CD14-positive monocyte (primary cell): ENCODE measurements at regions not wholly inside any gene's neighbourhood (a gene's known extent, or its start where the extent isn't known, plus 50 kb on each side); places are given as distances from the start of the nearest gene placed in this dataset.

Experiments used
- DNase-seq, 3 donors: peaks; one replicate each; pipeline ENCODE4 v3.0.0-alpha.2; 2011 to 2022
- H2AFZ ChIP-seq: 2 replicates; pipeline ENCODE4 v1.6.0; 2012; ENCODE audit warnings: mild to moderate bottlenecking, low read depth, low read length, inconsistent platforms; ENCODE audit not compliant: insufficient read depth, poor library complexity, severe bottlenecking
- H3K27ac ChIP-seq, 2 donors: 1 replicate in 1 of 2; 2 replicates in 1 of 2; pipeline ENCODE4 v1.5.1; 2012 to 2013; ENCODE audit warnings: low read length in 2 of 2, control low read depth in 1 of 2, inconsistent platforms in 1 of 2, low read depth in 1 of 2, mild to moderate bottlenecking in 1 of 2
- H3K27me3 ChIP-seq, 2 donors: one replicate each; pipeline versions ENCODE4 v1.6.0 to v1.6.1; 2011 to 2013; ENCODE audit warnings: low read length in 2 of 2; ENCODE audit not compliant: control insufficient read depth in 2 of 2, insufficient read depth in 2 of 2
- H3K36me3 ChIP-seq, 2 donors: replicated peaks in 1 of 2; 1 replicate in 1 of 2; 2 replicates in 1 of 2; pipeline versions ENCODE4 v1.5.1 to v1.6.1; 2012 to 2013; ENCODE audit warnings: low read length in 2 of 2, control low read depth in 1 of 2, inconsistent platforms in 1 of 2, mild to moderate bottlenecking in 1 of 2; ENCODE audit not compliant: insufficient read depth in 2 of 2, control insufficient read depth in 1 of 2
- H3K4me1 ChIP-seq, 2 donors: 1 replicate in 1 of 2; 2 replicates in 1 of 2; pipeline versions ENCODE4 v1.5.1 to v1.6.1; 2012 to 2013; ENCODE audit warnings: low read length in 2 of 2, control low read depth in 1 of 2, inconsistent platforms in 1 of 2, mild to moderate bottlenecking in 1 of 2, moderate library complexity in 1 of 2; ENCODE audit not compliant: insufficient read depth in 2 of 2, control insufficient read depth in 1 of 2
- H3K4me2 ChIP-seq: replicated peaks from 2 replicates; pipeline ENCODE3; 2012; ENCODE audit warnings: low read length, moderate library complexity, mild to moderate bottlenecking; ENCODE audit not compliant: poor library complexity, severe bottlenecking; ENCODE audit errors: extremely low read depth
- H3K4me3 ChIP-seq, 3 experiments: fragments of 200-600 bp in 1 of 3; sonication (generic) in 1 of 3; replicated peaks in 1 of 3; 1 replicate in 2 of 3; 2 replicates in 1 of 3; pipeline ENCODE4 v1.5.1; 2011 to 2013; ENCODE audit warnings: low read length in 3 of 3, mild to moderate bottlenecking in 3 of 3, control low read depth in 2 of 3, low read depth in 2 of 3, inconsistent platforms in 1 of 3, moderate library complexity in 1 of 3
- H3K79me2 ChIP-seq: 2 replicates; pipeline ENCODE4 v1.6.0; 2012; ENCODE audit warnings: mild to moderate bottlenecking, control low read depth, inconsistent platforms, low read length, moderate library complexity; ENCODE audit not compliant: insufficient read depth
- H3K9ac ChIP-seq: 2 replicates; pipeline ENCODE4 v1.6.0; 2017; ENCODE audit warnings: low read length, mild to moderate bottlenecking; ENCODE audit not compliant: insufficient read depth, poor library complexity, severe bottlenecking
- H3K9me3 ChIP-seq, 2 donors: replicated peaks in 1 of 2; 1 replicate in 1 of 2; 2 replicates in 1 of 2; pipeline versions ENCODE4 v1.5.1 to v1.6.1; 2012 to 2013; ENCODE audit warnings: low read length in 2 of 2, control low read depth in 1 of 2; ENCODE audit not compliant: control insufficient read depth in 1 of 2, insufficient read depth in 1 of 2
- H4K20me1 ChIP-seq: 2 replicates; pipeline ENCODE4 v1.6.0; 2012; ENCODE audit warnings: mild to moderate bottlenecking, low read length, control low read depth, moderate library complexity; ENCODE audit not compliant: insufficient read depth
- H3K27ac Mint-ChIP-seq, 7 donors: one replicate each; pipeline ENCODE4 v1.8.0; 2020; ENCODE audit warnings: mild to moderate bottlenecking in 7 of 7, mixed read lengths in 7 of 7, moderate library complexity in 6 of 7, inconsistent platforms in 2 of 7
- H3K27me3 Mint-ChIP-seq, 3 donors: one replicate each; pipeline ENCODE4 v1.8.0; 2021 to 2022; ENCODE audit warnings: low read depth in 3 of 3, mild to moderate bottlenecking in 3 of 3, mixed read lengths in 3 of 3, moderate library complexity in 3 of 3, inconsistent platforms in 1 of 3
- H3K36me3 Mint-ChIP-seq, 2 donors: one replicate each; pipeline ENCODE4 v1.8.0; 2020; ENCODE audit warnings: mixed read lengths in 2 of 2, inconsistent platforms in 1 of 2, mild to moderate bottlenecking in 1 of 2
- H3K4me1 Mint-ChIP-seq: one replicate; pipeline ENCODE4 v1.8.0; 2020; ENCODE audit warnings: mild to moderate bottlenecking, mixed read lengths
- H3K4me3 Mint-ChIP-seq, 2 donors: one replicate each; pipeline ENCODE4 v1.8.0; 2020; ENCODE audit warnings: mild to moderate bottlenecking in 2 of 2, mixed read lengths in 2 of 2, moderate library complexity in 1 of 2
- H3K9me3 Mint-ChIP-seq, 7 donors: one replicate each; pipeline ENCODE4 v1.8.0; 2020 to 2022; ENCODE audit warnings: mixed read lengths in 7 of 7, mild to moderate bottlenecking in 6 of 7, moderate library complexity in 6 of 7, inconsistent platforms in 2 of 7
- WGBS: methylation state at CpG from one replicate; pipeline ENCODE4 v1.1.5; 2013; ENCODE audit warnings: missing lambda C conversion rate; ENCODE audit not compliant: insufficient coverage; 5-methylcytosine and 5-hydroxymethylcytosine counted together
- intact Hi-C, 2 donors: fragments of 100-400 bp; cut with micrococcal nuclease; formaldehyde crosslinking; loops; one replicate each; pipeline versions ENCODE4 v1.15.0 to v1.15.1; 2023
- TF ChIP-seq, protein P1 (sequence below): fragments of 200-600 bp; IDR thresholded peaks from one replicate; pipeline ENCODE4 v1.8.0; 2022; ENCODE audit warnings: antibody characterized with exemption, mild to moderate bottlenecking

DNA sequence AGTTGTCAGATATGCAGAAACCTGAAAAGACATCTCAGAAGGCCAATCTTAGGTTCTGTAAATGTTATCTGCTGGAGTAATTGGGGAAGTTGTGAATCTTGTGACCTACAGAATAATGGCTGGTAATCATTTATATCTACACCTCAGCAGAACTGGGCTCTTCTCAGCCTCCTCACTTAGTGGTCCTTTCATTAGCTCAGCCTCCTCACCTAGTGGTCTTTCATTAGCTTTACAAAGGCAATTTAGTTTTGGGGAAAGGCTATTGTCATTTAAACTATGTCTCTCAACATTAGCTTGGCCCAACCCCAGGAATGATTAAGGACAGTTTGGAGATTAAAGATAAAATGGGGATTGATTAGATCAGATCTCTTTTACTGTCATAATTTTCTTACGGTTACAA is 284.2 kb upstream of the SGCD start:
- H3K27me3 ChIP-seq: no peaks in the 10 kb centered on the region
- no peak overlapping the region for H3K27ac ChIP-seq
- H3K4me3 Mint-ChIP-seq: no peak overlapping the region
- H3K9me3 Mint-ChIP-seq: peaks cover 0 to 8% (median 3%) of the 10 kb centered on the region in 7 donors
- H3K79me2 ChIP-seq: no peaks in the 10 kb centered on the region
- no peak for DNase-seq
- H3K4me1 ChIP-seq: no peaks in the 10 kb centered on the region
- H3K27me3 Mint-ChIP-seq: no peaks in the 10 kb centered on the region
- H3K4me2 ChIP-seq: no peak overlapping the region
- 80% methylated on average over 1 of the region's 1 CpG for WGBS
- H3K36me3 Mint-ChIP-seq: no peaks in the 10 kb centered on the region
- H3K4me1 Mint-ChIP-seq: no peaks in the 10 kb centered on the region
- no peak overlapping the region for H2AFZ ChIP-seq
- no peaks in the 10 kb centered on the region for H4K20me1 ChIP-seq
- H3K9ac ChIP-seq: no peak overlapping the region
- intact Hi-C loops: no loop called here
- no peaks in the 10 kb centered on the region for H3K9me3 ChIP-seq
- no peak overlapping the region for H3K4me3 ChIP-seq
- H3K27ac Mint-ChIP-seq: no peak overlapping the region
- no peaks in the 10 kb centered on the region for H3K36me3 ChIP-seq
- TF ChIP-seq, protein P1, sequence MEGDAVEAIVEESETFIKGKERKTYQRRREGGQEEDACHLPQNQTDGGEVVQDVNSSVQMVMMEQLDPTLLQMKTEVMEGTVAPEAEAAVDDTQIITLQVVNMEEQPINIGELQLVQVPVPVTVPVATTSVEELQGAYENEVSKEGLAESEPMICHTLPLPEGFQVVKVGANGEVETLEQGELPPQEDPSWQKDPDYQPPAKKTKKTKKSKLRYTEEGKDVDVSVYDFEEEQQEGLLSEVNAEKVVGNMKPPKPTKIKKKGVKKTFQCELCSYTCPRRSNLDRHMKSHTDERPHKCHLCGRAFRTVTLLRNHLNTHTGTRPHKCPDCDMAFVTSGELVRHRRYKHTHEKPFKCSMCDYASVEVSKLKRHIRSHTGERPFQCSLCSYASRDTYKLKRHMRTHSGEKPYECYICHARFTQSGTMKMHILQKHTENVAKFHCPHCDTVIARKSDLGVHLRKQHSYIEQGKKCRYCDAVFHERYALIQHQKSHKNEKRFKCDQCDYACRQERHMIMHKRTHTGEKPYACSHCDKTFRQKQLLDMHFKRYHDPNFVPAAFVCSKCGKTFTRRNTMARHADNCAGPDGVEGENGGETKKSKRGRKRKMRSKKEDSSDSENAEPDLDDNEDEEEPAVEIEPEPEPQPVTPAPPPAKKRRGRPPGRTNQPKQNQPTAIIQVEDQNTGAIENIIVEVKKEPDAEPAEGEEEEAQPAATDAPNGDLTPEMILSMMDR: no peak

DNA sequence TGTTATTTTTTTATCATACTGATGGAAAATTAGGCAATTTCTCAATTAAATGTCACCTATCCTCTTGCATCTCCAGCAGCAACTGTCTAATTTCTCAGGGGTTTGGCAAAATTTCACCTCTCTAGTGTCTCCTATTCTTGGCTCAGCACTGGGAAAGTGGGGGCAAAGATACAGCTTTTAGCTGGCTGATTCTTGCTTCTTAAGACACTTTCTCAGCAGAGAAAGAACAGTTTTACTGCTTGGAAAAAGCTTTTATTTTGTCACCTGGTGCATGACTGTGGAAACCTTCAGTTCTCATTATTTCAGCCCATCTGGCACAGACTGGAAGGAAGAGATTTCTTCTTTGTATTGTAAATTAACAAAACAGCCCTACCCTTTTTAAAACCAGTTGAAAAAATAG is 283.6 kb upstream of the SGCD start:
- Mint-ChIP-seq H3K27ac (no peak overlapping the region), H3K27me3 (no peaks in the 10 kb centered on the region), H3K4me3 (no peak overlapping the region), H3K36me3 (no peaks in the 10 kb centered on the region), H3K9me3 (peaks cover 0 to 8% (median 3%) of the 10 kb centered on the region in 7 donors), H3K4me1 (no peaks in the 10 kb centered on the region)
- H3K27ac ChIP-seq: no peak overlapping the region
- intact Hi-C loops: no loop called here
- no peaks in the 10 kb centered on the region for H3K36me3 ChIP-seq
- no peak overlapping the region for H3K4me2 ChIP-seq
- H3K4me1 ChIP-seq: no peaks in the 10 kb centered on the region
- no peaks in the 10 kb centered on the region for H3K79me2 ChIP-seq
- no peaks in the 10 kb centered on the region for H4K20me1 ChIP-seq
- TF ChIP-seq, protein P1: no peak
- no peak overlapping the region for H3K9ac ChIP-seq
- no peak for DNase-seq
- no peaks in the 10 kb centered on the region for H3K9me3 ChIP-seq
- no peaks in the 10 kb centered on the region for H3K27me3 ChIP-seq
- no peak overlapping the region for H3K4me3 ChIP-seq
- H2AFZ ChIP-seq: no peak overlapping the region
